ENCODE measurements at regions not wholly inside any gene's neighbourhood (a gene's known extent, or its start where the extent isn't known, plus 50 kb on each side); places are given as distances from the start of the nearest gene placed in this dataset.

GRCh38 chr12:111046896-111047295 is 126.5 kb upstream of the MYL2 start:
- TF ChIP-seq EP300 (IDR thresholded peaks at IDR 0.05): no peak
- no peak for TF ChIP-seq CTCF (IDR thresholded peaks at IDR 0.05)
